Renal cortical epithelial cell (primary cell): ENCODE measurements at regions not wholly inside any gene's neighbourhood (a gene's known extent, or its start where the extent isn't known, plus 50 kb on each side); places are given as distances from the start of the nearest gene placed in this dataset.
"Not testable (repeated sequence)": the region's sequence is repeated elsewhere in the genome, so short reads cannot be mapped to it uniquely, and the experiment has no call there.

Experiments used
- DNase-seq: peaks from one replicate; pipeline ENCODE4 v3.0.0-alpha.2; 2011; ENCODE audit warnings: low read depth

DNA sequence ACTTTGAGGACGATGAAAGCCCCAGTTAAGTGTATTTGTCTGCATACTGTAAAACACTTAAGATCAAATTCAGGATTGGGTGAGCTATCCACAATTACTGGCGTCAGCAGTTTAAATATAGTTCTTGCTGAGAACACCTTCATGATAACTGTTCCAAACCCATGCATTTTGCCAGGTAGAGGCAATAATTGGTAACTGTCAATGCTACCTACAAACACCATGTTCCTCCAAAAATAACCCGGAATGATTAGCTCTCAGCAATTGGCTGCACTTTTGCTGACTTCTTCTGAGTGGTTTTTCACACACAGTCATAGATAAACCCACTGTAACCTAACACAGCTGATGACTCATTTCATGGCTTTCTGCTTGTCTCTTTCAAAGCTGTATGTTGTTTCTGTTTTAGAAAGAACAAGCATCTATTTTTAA, 1358.6 kb upstream of the GJE1 start:
- peak; percentile 89 for DNase-seq

GRCh38 chr6:140773276-140773675, 1359.4 kb upstream of the GJE1 start:
- DNase-seq: peak; percentile 69

DNA sequence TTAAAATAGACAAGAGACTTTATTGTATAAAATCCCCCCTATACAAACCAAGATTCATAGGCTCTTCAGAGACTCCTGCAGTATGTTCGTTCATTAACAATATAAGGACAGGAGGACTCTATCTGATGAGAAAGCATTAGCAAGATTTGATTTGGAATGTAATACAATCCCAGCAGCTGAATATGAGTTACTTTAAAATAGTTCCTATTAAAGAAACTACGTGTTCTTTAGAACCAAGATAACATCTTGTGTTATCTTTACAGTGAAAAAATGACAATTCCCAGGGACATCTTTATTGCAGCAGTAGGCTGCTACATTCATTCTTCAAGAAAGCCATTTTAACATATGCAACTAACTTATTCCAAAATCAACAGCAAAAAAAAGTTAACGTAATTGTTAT, 1360.1 kb upstream of the GJE1 start:
- no peak for DNase-seq

- DNase-seq: no peak
These were observed 1364.6 kb upstream of the GJE1 start for GRCh38 chr6:140768133-140768532.

- DNase-seq: no peak
These were observed 1365.7 kb upstream of the GJE1 start for GRCh38 chr6:140766999-140767398.

- DNase-seq: no peak
These were observed 1374.4 kb upstream of the GJE1 start for GRCh38 chr6:140758169-140758877.

- DNase-seq: no peak
These were observed 1377.8 kb upstream of the CITED2 start for GRCh38 chr6:140752234-140752633.

DNA sequence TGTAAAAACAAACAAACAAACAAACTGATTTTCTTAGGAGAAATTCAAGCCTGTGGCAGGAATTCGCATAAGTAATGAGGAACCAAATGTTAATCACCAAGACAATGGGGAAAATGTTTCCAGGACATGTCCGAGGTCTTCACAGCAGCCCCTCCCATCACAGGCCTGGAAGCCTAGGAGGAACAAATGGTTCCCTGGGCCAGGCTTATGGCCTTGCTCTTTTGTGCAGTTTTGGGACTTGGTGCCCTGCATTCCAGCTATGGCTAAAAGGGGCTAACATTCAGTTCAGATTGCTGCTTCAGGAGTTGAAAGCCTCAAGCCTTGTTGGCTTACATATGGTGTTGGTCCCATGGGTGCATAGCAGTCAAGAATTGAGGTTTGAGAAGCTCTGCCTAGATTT, 1372.7 kb upstream of the CITED2 start:
- no peak for DNase-seq

- peak; percentile 73 for DNase-seq
These were observed 1370.3 kb upstream of the CITED2 start for GRCh38 chr6:140744659-140745320.

DNA sequence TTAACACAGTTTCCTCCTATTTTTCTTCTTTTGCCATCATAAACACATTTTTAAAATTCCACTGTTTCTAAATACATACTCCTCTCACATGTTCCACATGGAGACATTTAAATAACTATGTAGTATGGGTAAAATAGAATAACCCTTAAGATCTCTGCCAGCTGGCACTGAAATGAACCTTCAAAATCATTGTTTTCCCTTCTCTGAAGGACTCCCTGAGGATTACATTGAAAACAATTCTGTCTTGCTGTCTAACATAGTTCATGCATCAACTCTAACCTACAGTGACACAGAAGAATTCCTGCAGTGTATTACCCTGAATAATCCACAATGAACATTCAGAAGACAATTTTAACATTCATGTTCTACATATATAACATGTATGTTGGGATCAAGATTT, 1361.8 kb upstream of the CITED2 start:
- DNase-seq: no peak

- no peak for DNase-seq
These were observed 1358.5 kb upstream of the CITED2 start for GRCh38 chr6:140732991-140733390.

DNA sequence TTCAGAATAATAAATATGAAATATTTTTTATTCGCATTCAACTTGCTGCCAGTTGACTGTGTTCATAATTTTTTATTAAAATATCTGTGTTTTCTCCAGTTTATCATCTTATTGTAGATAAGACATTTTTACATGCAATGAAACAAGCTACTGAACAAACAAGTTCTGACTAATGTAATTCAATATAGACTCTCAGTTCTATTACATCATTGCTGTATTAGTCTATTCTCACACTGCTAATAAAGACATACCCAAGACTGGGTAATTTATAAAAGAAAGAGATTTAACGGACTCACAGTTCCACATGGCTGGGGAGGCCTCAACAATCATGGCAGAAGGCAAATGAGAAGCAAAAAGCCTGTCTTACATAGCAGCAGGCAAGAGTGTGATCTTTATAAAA, 1357.7 kb upstream of the CITED2 start:
- DNase-seq: no peak

DNA sequence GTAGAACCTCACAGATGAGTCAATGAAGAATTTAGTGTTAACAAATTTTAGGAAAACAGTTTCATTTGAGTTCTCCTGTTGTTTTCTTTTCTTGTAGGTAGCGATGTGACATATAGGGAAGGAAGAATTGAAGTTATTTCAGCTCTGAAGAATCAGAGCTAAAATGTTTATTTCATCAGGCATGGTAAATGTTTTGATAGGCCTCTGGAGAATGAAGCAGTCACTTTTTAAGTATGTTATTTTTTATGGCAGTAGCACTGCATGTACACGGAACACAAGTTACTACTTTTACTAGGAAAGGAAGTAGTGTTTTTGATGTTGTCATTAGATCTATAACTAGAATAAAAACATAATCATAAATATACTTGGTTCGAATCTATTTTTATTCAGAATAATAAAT, 1357.3 kb upstream of the CITED2 start:
- no peak for DNase-seq

GRCh38 chr6:140729521-140729920, 1355.1 kb upstream of the CITED2 start:
- DNase-seq: no peak

DNA sequence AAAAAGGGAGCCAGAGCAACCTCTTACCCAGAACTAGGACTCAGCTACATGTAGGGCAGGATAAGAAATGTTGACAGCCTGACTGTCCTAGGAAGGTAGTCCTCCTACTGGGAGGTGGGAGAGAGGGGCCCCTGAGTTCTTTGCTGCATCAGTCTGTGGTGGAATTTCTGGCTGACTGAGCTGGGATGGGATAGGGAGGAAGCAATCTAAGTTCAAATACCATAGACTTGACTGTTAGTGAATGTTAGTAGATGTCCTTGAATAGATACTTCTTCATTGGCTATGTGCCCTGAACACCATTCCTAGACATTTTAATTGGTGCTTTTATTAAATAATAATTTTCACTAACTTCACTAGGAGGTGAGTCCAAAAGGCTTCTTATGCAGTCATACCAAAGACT, 1343.6 kb upstream of the CITED2 start:
- DNase-seq: no peak

GRCh38 chr6:140713495-140713894, 1339.0 kb upstream of the CITED2 start:
- DNase-seq: peak; percentile 7

GRCh38 chr6:140711019-140711613, 1336.7 kb upstream of the CITED2 start:
- DNase-seq: no peak

DNA sequence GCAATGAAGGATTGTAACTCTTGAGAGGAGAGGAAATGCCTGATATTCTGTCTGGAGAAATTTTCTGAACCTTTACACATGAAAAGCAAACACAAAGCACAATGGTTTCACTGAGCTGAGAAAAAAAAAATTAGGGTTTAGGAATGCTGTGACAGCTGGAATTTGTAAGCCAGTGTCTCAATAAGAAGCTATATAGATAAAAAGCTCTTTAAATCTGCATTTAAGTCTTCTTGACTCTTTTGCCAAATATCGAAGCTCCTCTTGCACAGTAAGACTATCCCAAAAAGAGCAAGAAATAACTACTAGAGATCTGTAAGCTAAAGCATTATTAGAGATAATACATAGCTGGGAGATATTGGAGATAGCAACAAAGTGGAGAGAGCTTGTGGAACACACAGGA, 1334.0 kb upstream of the CITED2 start:
- DNase-seq: no peak

DNA sequence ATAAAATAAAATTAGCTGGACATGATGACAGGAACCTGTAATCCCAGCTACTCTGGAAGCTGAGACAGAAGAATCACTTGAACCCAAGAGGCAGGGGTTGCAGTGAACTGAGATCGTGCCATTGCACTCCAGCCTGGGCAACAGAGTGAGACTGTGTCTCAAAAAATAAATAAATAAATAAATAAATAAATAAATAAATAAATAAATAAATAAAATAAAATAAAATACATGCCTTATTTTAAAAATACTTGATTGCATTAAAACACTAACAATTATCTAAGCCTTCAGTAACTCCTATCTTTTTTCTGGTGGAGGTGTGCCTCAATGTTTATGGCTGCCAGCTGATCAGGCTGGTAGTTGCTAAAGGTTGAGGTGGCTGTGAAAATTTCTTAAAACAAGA, 1329.6 kb upstream of the CITED2 start:
- not testable (repeated sequence) for DNase-seq

DNA sequence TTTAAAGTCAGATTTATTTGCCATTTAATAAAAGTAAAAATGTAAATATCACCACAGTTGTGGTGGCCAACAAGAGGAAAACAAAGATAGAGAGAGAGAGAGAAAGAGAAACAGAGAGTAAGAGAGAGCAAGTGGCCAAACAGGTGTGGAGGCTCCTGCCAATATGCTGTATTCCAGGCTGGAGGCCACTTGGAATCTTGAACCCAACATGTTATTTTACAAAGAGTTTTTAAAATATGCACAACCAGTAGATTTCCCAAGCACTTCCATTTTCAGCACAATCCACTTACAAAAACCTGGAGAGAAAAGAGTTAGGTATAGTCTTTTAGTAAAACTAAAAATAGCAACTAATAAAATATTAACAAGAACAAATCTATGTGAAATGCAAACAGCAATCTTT, 1323.1 kb upstream of the CITED2 start:
- no peak for DNase-seq

GRCh38 chr6:140684776-140685550, 1310.5 kb upstream of the CITED2 start:
- DNase-seq: no peak

- peak; percentile 43 for DNase-seq
These were observed 1303.5 kb upstream of the CITED2 start for GRCh38 chr6:140677781-140678528.
